DOHH2 (cell line): ENCODE measurements at regions not wholly inside any gene's neighbourhood (a gene's known extent, or its start where the extent isn't known, plus 50 kb on each side); places are given as distances from the start of the nearest gene placed in this dataset.

ENCODE experiments used
- CTCF ChIP-seq: fragments of 200-600 bp; sonication (generic); IDR thresholded peaks from one replicate; pipeline ENCODE4 v1.5.1; 2014; ENCODE audit warnings: antibody characterized with exemption, mild to moderate bottlenecking, low read depth, low read length; ENCODE audit not compliant: poor library complexity, severe bottlenecking
- EZH2phosphoT487 ChIP-seq: fragments of 200-600 bp; sonication (generic); IDR thresholded peaks from 2 replicates; pipeline ENCODE4 v1.6.1; 2017; ENCODE audit warnings: borderline replicate concordance, mild to moderate bottlenecking, antibody characterized with exemption, low read length, moderate library complexity, mixed read lengths

DNA sequence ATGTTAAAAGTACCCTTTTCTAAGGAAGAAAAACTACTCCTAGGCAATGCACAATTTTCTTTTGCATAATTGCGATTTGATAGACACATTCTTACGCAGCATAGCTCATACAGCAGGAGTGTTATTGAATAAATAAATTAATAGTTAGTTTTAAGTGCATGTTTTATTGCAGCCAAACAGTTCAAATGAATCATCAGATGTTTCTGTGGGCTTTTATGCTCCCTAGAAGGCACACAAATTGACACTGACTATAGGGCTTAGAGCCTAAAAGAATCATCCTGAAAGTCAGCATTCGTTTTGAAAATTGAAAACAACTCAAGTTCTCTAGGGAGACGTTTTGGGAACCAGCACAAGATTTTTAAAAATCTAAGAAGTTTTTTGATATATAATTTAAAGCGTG is 411.9 kb downstream of the HLX start:
- no peak for TF ChIP-seq CTCF
- no peak for TF ChIP-seq EZH2phosphoT487
